Effector memory CD4-positive, alpha-beta T cell (primary cell): ENCODE measurements at regions not wholly inside any gene's neighbourhood (a gene's known extent, or its start where the extent isn't known, plus 50 kb on each side); places are given as distances from the start of the nearest gene placed in this dataset.

Experiments
- DNase-seq, 3 donors: peaks; one replicate each; pipeline ENCODE4 v3.0.0-alpha.2; 2020
- H3K27ac ChIP-seq: 2 replicates; pipeline ENCODE4 v1.7.0; 2013; ENCODE audit warnings: mild to moderate bottlenecking, low read length, moderate library complexity; ENCODE audit not compliant: insufficient read depth, poor library complexity, severe bottlenecking
- H3K27me3 ChIP-seq: replicated peaks from 2 replicates; pipeline ENCODE4 v1.7.0; 2013; ENCODE audit warnings: mild to moderate bottlenecking, low read length; ENCODE audit not compliant: insufficient read depth, control insufficient read depth, poor library complexity, severe bottlenecking
- H3K36me3 ChIP-seq: 2 replicates; pipeline ENCODE4 v1.7.0; 2013; ENCODE audit warnings: mild to moderate bottlenecking, low read length, moderate library complexity; ENCODE audit not compliant: control insufficient read depth, insufficient read depth
- H3K4me1 ChIP-seq: 2 replicates; pipeline ENCODE4 v1.7.0; 2013; ENCODE audit warnings: low read length, mild to moderate bottlenecking; ENCODE audit not compliant: control insufficient read depth, insufficient read depth, poor library complexity, severe bottlenecking
- H3K4me3 ChIP-seq: 2 replicates; pipeline ENCODE4 v1.7.0; 2013; ENCODE audit warnings: low read length, low read depth, mild to moderate bottlenecking; ENCODE audit not compliant: insufficient read depth, poor library complexity, severe bottlenecking
- H3K9me3 ChIP-seq: 2 replicates; pipeline ENCODE4 v1.7.0; 2013; ENCODE audit warnings: mild to moderate bottlenecking, low read length, moderate library complexity; ENCODE audit not compliant: control insufficient read depth

DNA sequence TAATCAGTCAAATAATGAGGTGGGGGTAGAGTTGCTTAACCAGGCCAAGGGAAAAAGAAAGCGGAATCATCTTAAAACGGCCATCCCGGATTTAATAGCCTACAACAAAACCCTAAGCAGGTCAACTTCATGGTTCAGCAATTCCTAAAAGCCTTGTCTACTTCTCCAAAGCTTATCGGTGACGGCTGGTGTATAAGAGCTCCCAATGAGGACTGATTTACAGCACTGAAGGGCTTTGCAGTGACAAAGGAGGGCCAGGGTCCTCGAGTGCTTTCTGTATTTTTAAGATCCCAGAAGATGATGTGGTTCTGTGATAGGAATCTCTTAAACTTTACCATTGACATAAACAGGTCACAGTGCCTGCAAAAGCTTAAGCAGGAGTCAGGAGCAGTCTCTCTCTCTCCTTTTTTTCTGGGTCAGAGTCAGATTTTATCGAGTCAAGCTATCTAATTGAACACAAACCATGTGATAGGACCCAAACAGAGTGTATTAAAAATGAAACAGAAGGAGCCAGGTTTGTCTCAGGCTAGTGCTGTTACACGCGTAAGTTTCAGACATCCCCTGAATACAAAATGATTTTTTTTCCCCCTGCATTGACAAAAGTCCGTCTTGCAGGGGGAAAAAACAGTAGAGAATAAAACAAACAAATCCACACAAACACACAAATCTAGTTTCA is 663.6 kb upstream of the ZNF608 start:
- H3K4me1 ChIP-seq: no peaks in the 10 kb centered on the region
- no peak overlapping the region for H3K27ac ChIP-seq
- no peak for DNase-seq

DNA sequence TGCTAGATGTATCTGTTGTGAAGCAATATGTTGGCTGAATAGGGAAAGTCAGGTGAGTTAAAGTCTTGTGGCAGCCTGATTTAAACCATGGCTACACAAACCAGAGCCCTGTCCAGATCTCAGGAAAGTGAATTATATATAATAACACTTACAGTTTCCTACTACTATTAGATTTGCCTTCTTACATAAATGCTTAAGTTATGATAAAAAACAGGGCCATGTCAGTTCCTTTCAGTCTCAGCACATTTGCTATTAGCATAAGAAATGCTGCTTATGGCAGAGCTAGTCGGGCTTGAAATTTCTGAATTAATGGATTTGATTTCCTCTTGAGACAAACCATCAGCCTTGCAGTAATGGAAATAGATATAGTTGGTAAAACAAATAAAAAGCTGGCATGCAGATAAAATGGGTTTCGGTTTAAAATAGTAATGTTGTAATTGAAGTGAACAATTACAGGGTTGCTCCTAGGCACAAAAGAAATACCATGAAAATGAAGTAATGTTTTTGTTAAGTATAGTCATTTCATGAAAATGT is 664.2 kb upstream of the ZNF608 start:
- no peak for DNase-seq
- Histone ChIP-seq H3K9me3 (no peaks in the 10 kb centered on the region), H3K4me3 (no peak overlapping the region), H3K27me3 (no peaks in the 10 kb centered on the region), H3K27ac (no peak overlapping the region), H3K4me1 (no peaks in the 10 kb centered on the region), H3K36me3 (no peaks in the 10 kb centered on the region)

More for the DNA sequence above, 663.6 kb upstream of the ZNF608 start:
- H3K9me3 ChIP-seq: no peaks in the 10 kb centered on the region
- H3K36me3 ChIP-seq: no peaks in the 10 kb centered on the region
- no peaks in the 10 kb centered on the region for H3K27me3 ChIP-seq
- H3K4me3 ChIP-seq: no peak overlapping the region

DNA sequence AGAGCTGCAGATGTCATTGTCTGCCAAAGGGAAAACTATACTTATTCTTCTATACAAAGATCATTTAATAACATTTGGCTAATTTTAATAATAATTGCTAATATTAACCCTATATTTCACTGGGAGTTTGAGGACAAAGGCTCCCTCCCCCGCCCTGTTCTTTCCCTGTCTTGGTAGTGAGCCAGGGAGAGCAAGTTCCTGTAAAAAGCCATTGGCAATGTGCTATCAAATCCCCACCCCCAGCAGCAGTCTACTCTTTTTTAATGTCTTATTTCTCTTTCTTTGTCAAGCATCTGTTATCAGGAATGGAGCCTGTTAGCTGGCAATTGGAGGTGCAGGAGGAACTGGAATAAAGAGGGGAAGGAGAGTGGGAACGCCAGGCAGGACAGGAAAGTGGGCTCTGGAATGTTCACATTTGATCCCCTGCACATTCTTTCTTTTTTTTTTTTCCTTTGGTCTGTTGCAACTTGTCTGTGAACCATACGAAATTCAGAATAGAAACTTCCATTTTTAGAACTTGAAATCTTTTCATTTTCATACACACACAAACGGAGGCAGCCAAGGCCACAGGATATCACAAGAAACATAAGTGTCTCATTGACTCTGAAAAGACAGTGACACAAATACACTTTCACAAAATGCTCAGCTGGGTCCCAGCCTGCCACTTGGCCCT is 664.8 kb upstream of the ZNF608 start:
- Histone ChIP-seq H3K4me1 (no peaks in the 10 kb centered on the region), H3K9me3 (no peaks in the 10 kb centered on the region), H3K27ac (no peak overlapping the region), H3K36me3 (no peaks in the 10 kb centered on the region), H3K27me3 (no peaks in the 10 kb centered on the region), H3K4me3 (no peak overlapping the region)
- DNase-seq: no peak

DNA sequence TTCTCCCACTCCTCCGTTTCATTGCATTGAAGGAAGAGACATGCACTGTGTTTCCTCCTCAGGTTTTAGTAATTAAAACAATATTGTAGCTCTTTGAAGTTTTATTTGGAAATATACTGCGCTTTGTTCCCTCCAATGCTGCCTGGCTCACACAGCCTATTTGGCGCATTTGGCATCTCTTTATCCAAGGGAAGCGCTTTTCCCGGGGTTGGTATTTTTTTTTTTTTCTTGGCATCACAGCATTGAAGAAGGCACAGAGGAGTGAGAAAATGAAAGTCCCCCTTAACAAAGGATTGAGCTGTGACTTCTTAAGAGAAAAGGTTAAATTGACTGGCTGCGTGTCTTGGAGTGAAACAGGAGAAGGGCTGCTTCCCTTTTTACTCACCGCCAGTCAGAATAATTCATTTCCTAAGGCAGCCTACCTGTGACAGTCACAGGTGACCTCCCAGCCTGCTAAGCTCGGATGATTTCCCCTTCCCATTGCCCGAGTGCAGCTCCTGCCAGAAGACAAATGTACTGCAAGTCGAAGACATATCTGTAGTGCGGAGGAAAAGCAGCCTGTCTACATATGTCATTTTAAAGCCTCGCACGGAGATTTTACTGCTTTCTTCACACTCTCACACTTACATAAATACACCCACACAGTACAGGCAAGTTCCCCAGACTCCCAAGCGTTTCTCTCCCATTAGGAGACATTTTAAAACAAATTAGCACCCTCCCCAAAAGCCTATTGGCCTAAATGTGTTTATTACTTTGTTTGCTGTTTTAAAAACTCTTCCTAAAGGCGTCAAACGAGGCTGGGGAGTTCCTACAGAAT is 665.5 kb upstream of the ZNF608 start:
- no peak for DNase-seq
- Histone ChIP-seq H3K27ac (no peak overlapping the region), H3K36me3 (no peaks in the 10 kb centered on the region), H3K4me1 (no peaks in the 10 kb centered on the region), H3K9me3 (no peaks in the 10 kb centered on the region), H3K4me3 (no peak overlapping the region), H3K27me3 (no peaks in the 10 kb centered on the region)

DNA sequence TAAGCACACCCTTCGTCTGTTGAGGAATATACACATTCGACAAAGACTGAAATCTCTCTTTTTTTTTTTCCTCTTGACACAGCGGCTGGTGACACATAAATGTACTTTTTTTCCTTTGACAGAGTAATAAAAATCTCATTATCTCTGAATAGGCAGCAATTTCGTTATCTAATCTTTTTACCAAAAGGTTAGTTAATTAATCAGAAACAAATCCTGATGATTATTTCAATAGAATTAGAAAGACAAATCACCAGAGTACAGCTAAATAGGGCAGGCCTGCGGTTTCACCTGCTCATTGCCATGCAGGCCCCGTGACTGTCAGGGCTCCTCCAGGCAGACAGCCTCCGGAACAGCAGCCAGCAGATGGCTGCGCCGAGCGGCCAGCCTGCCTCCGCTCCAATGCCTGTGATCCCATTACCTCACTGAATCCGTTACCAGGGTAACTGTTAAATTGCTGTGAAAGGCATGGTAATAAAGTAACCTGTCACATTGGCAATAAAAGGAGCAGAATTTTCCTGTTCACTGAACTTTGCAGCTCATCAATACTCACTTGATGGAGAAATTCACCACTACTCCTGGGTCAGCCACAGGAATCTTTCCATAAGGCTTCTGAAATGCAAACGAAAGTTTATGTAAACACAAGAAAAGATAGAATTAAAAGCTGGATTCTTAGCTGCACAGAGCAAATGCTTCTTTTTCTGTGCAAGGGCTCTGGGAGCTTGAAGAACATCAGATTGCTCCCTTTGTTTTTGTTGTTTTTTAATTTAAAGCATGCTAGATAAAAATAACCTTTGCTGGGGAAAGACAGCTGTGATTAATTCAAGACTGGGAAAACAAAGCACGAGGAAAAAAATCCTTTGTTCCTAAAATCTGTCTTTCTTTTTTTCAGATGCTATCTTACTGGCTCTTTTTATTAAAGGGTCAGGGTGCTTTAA is 666.4 kb upstream of the ZNF608 start:
- H3K36me3 ChIP-seq: no peaks in the 10 kb centered on the region
- H3K4me3 ChIP-seq: no peak overlapping the region
- no peaks in the 10 kb centered on the region for H3K27me3 ChIP-seq
- H3K9me3 ChIP-seq: no peaks in the 10 kb centered on the region
- no peaks in the 10 kb centered on the region for H3K4me1 ChIP-seq
- no peak for DNase-seq
- H3K27ac ChIP-seq: no peak overlapping the region

DNA sequence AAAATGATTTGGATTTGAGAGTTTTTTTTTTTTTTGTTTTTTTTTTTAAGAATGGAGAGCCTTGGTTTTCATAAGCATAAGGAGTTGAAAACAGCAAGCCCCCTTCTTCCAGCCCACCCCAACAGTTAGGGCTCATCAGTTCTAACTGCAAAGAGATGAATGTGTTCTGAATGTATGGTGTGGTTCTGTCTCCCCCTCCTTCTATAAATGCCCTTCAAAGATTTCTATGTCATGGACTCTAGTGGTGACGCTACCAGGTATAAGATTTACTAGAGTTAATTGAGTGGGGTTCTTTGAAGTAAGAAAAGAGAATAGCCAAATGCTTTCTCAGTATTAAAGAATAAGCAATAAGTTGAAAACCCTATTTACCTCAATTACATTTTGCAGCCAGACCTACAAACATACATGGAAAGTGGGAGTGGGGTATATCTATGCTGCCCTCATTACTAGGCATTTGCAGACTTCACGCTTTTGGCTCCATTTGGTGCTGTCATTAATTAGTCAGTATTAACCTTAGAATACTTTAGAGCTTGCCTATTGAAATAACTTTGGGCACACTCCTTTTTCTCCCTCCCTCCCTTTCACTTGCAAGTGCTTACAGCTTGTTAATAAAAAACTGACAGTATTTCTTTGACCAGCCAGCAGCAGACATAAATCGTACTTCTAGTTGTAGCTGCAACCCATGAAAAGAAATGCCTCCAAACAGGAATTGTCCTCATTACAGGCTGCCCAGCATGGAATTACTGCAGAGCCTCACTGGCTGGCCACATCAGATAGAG is 667.2 kb upstream of the ZNF608 start:
- DNase-seq: no peak
- H3K27ac ChIP-seq: no peak overlapping the region

DNA sequence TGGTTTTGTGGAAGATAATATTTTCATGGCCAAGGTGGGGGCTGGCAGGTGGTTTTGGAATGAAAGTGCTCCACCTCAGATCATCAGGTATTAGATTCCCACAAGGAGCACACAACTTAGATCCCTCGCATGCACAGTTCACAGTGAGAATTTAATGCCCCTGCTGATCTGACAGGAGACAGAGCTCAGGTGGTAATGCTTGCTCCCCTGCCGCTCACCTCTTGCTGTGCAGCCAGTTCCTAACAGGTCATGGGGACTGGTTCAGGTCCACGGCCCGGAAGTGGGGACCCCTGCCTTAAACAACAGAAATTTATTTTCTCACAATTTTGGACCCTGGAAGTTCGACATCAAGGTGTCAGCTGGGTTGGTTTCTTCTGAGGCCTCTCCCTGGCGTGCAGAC is 668.7 kb upstream of the ZNF608 start:
- DNase-seq: no peak
- Histone ChIP-seq H3K27ac (no peak overlapping the region), H3K36me3 (no peaks in the 10 kb centered on the region), H3K4me3 (no peak overlapping the region), H3K9me3 (no peaks in the 10 kb centered on the region), H3K27me3 (no peaks in the 10 kb centered on the region), H3K4me1 (no peaks in the 10 kb centered on the region)

More for the DNA sequence above, 667.2 kb upstream of the ZNF608 start:
- Histone ChIP-seq H3K36me3 (no peaks in the 10 kb centered on the region), H3K9me3 (no peaks in the 10 kb centered on the region), H3K27me3 (no peaks in the 10 kb centered on the region), H3K4me1 (no peaks in the 10 kb centered on the region), H3K4me3 (no peak overlapping the region)

DNA sequence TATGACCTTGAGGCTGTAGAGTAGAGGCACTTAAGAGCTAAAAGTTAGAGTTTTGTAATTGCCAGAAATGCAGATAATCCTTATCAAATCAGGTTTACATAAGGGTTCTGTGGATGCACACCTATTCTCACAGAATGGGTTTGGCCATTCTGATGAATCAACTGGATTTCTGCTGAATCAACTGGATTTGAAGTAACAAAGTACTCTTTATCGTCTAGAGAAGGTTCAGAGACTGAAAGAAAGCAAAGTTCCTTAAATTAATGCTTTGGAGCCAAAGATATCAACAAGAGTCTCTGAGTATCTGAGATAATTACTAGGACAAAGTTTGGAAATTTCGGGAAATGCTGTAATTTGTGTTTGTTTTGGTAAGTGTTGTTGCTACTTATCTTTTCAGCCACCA is 669.6 kb upstream of the ZNF608 start:
- no peaks in the 10 kb centered on the region for H3K4me1 ChIP-seq

DNA sequence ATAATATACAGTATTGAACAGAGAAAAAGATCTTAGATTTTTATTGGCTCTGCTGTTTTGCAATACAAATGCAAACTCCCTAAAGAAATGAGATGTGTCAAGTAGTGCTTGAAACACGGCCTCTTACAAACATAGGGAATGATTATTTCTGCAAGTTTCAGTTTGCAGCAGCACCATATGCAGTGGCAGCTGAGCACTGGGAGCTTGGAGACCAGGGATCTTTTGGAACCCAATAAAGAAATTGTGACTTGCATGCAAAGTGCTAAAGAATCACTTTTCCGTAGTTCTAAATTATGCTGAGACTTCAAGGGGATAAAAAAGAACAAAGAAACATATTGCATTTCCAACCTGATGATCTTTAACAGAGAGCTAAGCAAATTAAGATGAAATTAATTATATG is 674.6 kb upstream of the ZNF608 start:
- no peaks in the 10 kb centered on the region for H3K27me3 ChIP-seq
- no peaks in the 10 kb centered on the region for H3K4me1 ChIP-seq
- no peaks in the 10 kb centered on the region for H3K9me3 ChIP-seq
- H3K36me3 ChIP-seq: no peaks in the 10 kb centered on the region
- DNase-seq: no peak
- no peak overlapping the region for H3K4me3 ChIP-seq
- no peak overlapping the region for H3K27ac ChIP-seq

More for the DNA sequence above, 669.6 kb upstream of the ZNF608 start:
- no peak for DNase-seq
- no peak overlapping the region for H3K27ac ChIP-seq
- no peaks in the 10 kb centered on the region for H3K9me3 ChIP-seq
- H3K27me3 ChIP-seq: no peaks in the 10 kb centered on the region
- H3K4me3 ChIP-seq: no peak overlapping the region
- no peaks in the 10 kb centered on the region for H3K36me3 ChIP-seq
